DMS114 treated with DMSO at 0.1 percent for 48 hours (cell line): ENCODE measurements at regions not wholly inside any gene's neighbourhood (a gene's known extent, or its start where the extent isn't known, plus 50 kb on each side); places are given as distances from the start of the nearest gene placed in this dataset.
"Not testable (repeated sequence)": the region's sequence is repeated elsewhere in the genome, so short reads cannot be mapped to it uniquely, and the experiment has no call there.

ENCODE experiments used
- DNase-seq: peaks from one replicate; lab custom pipeline; 2025; ENCODE audit not compliant: unreplicated experiment; lab: John Stamatoyannopoulos, UW

GRCh38 chr15:39016706-39017105, 452.1 kb upstream of the RASGRP1 start:
- DNase-seq, result no peak

DNA sequence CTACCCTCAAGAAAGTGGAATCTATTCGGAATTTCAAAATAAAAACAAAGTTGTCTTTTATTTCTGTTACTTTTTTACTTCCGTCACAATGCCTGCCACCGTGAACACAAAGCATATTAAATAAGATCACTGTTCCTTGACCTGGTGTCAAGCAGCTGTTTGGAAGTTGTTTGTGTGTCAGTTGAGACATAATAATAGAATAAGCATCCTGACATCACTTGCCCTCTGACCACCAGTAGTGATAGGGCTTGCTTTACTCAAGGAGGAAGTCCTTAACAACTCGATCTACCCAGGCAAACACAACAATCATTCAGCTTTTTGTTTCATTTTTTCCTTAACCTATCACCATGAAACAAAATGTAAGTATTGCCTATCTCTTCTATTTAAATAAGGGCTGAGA, 454.4 kb upstream of the RASGRP1 start:
- DNase-seq, result no peak

- no peak for DNase-seq
Measured at GRCh38 chr15:39021341-39021740, 456.7 kb upstream of the RASGRP1 start.

DNA sequence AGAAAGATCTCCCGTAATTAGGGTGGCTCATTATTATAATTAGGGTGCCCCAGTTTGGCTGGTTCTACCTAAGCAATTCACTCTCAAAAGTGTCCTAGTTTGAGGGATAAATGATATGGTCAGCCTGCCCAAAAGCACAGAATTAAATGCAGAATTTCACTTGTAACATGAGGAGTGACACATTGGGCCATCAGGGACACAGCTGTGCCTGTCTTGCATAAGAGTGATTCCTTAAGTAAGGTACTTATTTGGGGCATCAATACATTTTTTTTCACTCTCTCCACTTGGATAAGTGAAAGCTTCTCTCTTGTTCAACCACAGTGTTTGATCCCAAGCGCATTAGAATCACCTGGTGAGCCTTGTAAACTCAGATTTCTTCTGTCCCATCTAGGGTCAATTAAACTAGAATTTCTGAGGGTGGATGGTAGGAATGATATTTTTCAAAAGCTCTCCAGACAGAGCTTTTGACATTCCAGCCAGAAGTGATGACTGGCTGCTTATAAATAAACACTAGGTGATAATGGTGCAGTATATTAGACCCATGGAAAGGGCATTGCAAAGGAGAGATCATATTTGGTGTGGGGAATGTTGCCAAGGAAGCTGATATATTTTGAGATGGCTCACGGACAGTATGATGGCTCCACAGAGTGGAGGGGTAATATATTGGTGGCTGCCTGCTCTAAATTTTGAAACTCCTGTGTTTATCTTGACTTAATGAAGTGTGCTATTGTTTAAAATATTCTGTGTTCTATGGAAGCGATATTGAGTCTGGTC, 458.1 kb upstream of the RASGRP1 start:
- DNase-seq, result no peak

DNA sequence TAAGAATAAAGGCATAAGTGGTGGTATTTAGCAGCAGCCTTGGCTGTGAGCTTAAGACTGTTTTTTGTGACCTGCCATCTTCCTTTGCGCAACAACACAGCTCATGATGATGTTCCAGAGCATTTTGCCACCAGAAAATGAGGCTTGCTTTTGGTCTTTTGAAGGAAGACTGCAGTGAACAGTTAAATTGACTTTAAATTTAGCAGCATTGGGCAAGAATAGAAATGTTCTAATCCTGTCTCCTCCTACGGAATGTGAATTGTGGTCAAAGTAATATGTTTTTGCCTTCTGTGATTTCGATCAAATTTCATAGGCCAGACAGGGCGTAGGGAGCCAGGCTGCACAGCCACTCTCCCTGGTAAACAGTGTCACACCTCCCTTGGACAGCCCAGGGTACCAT, 460.7 kb upstream of the RASGRP1 start:
- no peak for DNase-seq

GRCh38 chr15:39025881-39026280, 461.3 kb upstream of the RASGRP1 start:
- DNase-seq, result no peak

DNA sequence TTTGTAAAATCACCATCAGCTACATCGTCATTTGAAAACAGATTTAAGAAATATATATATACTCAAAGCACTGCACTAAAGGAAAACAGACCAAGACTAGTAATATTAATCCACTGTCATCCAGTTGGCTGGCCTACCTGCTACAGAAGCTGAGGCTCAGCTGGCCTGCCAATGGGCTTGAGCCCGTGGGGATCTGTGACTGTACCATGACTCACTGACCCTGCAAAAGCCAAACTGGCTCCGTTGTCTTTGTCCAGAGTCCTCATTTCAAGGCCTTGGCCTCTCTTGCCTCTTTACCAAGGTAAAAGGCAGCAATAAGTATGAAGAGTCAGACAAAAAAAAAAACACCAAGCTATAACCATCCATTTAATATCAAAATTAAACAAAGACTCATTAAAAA, 463.5 kb upstream of the RASGRP1 start:
- DNase-seq, result no peak

- no peak for DNase-seq
Measured at GRCh38 chr15:39029741-39030140, 465.1 kb upstream of the RASGRP1 start.

DNA sequence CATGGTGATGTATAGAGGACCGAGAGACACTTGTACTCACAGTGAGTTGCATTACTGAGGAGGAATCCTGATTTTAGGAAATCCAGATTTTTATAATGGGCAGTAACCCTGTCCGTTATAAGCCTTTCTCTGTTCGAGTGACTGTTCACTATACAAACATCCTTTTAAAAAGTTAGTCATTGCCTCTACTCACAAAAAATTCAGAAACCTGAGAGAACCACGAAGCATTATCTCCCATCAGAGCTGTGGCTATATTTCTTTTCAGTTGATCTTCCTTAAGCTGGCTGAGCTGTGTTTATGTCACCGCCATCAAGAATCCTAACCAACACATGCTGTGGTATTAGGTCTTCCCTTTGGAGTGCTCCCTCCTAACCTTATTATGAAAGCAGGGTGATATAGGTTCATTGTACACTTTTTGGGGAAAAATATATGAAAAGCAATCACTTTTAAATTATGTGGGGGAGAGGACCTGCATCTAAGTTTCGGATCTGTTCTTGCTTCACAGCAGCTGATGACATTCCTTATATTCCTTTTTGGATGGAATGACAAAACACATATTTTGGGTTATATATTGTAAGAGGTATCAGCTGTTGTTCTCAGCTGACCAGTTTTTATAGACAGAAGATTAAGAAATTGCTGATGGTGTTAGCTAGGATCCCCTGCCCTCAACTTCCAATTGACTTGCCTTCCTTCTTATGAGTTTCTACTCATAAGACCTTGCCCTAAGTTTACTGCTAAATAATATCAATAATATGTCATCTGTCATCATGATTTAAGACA, 465.9 kb upstream of the RASGRP1 start:
- no peak for DNase-seq

- no peak for DNase-seq
Measured at GRCh38 chr15:39031596-39031995, 467.0 kb upstream of the RASGRP1 start.

- DNase-seq, result no peak
Measured at GRCh38 chr15:39034816-39035215, 470.2 kb upstream of the RASGRP1 start.

- not testable (repeated sequence) for DNase-seq
Measured at GRCh38 chr15:39037611-39038010, 473.0 kb upstream of the RASGRP1 start.

- DNase-seq, result no peak
Measured at GRCh38 chr15:39040861-39041260, 476.2 kb upstream of the RASGRP1 start.

DNA sequence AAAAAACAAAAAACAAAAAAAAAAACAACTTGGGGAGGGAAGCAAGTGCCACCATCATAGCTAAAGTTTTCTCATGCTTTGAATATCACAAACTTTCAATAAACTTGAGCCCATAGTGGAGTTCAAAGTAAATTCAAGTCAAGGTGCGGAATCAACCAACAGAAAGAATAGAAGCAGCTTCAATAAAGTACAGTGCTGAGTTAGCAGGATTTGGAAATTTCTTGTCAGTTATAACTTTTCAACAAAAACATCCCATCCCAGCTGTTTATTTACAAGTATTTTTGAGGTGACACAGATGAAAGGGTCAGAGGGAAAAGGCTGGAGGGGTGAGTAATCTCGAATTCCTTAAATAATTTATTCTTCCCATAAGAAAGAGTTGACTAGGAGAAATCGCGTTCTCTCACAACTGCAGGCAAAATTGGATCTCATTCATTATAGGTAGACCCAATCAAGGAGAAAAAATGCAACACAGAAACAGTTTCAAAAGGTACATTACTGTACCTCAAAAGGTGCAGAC, 477.4 kb upstream of the RASGRP1 start:
- DNase-seq, result no peak

DNA sequence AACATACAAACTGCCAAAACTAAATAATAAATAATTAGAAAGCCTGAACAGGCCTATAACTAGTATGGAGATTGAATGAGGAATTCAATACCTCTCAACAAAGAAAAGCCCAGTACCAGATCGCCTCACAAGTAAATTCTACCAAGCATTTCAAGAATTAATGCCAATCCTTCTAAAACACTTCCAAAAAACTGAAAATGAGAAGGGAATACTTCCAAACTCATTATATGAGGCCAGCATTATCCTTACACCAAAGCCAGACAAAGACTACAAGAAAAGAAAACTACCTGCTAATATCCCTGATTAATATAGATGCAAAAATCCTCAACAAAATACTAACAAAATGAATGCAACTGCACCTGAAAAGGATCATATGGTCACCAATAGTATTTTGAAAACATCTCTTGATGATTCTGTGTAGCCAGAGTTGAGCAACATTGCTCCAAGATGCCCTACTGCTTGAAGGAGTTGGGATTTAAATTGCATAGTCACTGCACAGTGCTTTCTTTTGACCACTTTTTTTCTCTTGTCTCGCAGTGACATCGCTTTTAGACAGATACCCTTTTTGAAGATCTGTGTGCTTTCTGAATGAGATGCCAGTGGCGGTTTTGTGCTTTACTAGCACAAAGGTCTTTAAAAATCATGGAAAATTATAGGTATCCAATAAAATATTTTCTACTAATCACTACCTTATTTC, 487.2 kb upstream of the RASGRP1 start:
- no peak for DNase-seq

DNA sequence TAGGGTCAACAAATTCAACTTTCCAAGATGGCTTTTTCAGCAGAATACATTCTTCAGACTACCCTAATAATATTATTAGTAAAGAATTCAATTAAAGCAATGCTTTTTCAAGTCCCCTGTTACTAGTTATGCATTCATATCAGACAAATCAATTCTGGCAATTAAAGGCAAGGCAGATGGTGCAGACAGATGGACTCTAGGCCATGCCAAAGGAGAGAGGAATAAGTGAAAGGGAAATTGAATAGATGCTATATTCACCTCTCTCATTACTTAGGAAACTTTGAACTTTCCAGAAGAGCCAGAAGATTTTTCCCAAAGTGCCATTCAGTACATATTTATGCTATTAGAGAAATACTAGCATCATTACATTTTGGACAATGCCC, 487.7 kb upstream of the RASGRP1 start:
- DNase-seq, result no peak

DNA sequence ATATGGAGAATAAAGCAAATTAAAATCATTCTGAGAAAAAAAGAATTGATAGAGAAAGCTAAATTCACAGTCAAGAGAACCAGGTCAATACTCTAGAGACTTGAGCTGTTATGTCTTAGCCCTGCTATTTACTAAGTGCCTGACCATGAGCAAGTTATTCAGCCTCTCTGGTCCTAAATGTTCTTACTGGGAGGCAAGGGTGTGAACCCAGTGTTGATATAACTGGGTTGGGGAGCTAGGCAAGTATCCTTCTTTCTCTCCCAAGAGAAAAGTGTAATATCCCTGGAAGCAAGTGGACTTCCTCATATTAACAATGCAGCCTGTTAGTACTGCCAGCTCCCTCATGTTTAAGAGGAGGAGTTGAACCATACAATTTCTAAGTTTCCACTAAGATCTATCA, 488.9 kb upstream of the RASGRP1 start:
- DNase-seq, result no peak

DNA sequence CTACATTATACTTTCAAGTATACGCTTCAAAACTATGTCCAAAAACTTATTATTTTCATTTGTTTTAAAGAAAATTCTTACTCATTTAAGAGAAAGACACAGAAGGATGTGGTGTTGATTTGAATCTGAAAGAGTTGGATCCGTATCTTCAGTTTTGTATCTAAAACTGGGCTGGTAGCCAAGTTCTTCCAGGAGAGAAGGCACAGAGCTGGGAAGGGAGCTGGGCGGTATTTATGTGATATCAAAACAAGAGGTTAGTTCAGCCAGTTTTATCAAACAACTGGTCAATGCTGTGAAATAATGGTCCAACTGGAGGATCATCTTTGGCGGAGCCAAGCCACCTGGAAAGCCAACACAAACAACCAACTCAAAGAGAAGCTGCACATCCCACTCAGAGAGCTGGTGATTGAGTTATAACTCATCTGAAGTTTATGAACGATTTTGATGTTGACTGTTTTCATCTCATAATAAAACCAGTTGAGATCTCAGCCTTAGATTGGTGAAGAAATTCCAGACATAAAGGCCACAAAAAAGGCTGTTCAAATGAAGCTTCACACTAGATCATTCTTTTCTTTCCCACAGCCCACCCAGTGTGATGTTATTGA, 489.6 kb upstream of the RASGRP1 start:
- no peak for DNase-seq

- DNase-seq, result no peak
Measured at GRCh38 chr15:39056357-39056756, 491.7 kb upstream of the RASGRP1 start.

GRCh38 chr15:39058351-39059131, 493.9 kb upstream of the RASGRP1 start:
- DNase-seq, result no peak

DNA sequence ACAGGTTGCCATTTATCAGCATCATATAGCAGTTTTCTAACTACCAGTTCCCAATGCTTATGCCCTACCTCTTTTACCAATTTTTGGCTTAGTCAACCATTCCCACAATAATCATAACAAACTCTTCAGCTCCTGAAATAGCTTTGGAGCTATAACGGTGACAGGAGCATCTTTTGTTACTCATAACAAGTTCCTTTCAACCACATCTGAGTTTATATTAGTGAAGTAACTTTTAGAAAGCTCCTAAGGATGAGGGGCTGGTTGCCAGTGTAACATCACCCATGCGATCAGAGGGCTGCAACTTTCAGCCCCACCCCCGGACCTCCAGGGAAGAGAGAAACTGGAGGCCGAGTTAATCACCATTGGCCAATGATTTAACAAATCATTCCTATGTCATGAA, 495.3 kb upstream of the RASGRP1 start:
- DNase-seq, result no peak
